Loucy (cell line): ENCODE measurements at regions not wholly inside any gene's neighbourhood (a gene's known extent, or its start where the extent isn't known, plus 50 kb on each side); places are given as distances from the start of the nearest gene placed in this dataset.

Source experiments
- CTCF ChIP-seq: fragments of 200-600 bp; sonication (generic); conservative IDR thresholded peaks from 2 replicates; pipeline ENCODE4 v1.5.1; 2014; ENCODE audit warnings: mild to moderate bottlenecking, antibody characterized with exemption, low read length
- EZH2phosphoT487 ChIP-seq: fragments of 200-600 bp; IDR thresholded peaks from 2 replicates; pipeline ENCODE4 v1.6.1; 2018; ENCODE audit warnings: antibody characterized with exemption, mild to moderate bottlenecking, moderate library complexity, borderline replicate concordance

GRCh38 chr7:96579119-96579518 lies 130.5 kb downstream of the SEM1 start:
- no peak for TF ChIP-seq CTCF
- no peak for TF ChIP-seq EZH2phosphoT487
